ENCODE measurements at regions not wholly inside any gene's neighbourhood (a gene's known extent, or its start where the extent isn't known, plus 50 kb on each side); places are given as distances from the start of the nearest gene placed in this dataset.

GRCh38 chr5:119829341-119829740 lies 200.0 kb downstream of the FAM170A start:
- no peak for TF ChIP-seq GATA2 (IDR thresholded peaks at IDR 0.05; ENCODE audit: low read depth, low read length)
- no peak for TF ChIP-seq GATA3 (IDR thresholded peaks at IDR 0.05; ENCODE audit: low read depth, low read length)
